Esophagus muscularis mucosa (tissue), 4 donors: ENCODE measurements at regions not wholly inside any gene's neighbourhood (a gene's known extent, or its start where the extent isn't known, plus 50 kb on each side); places are given as distances from the start of the nearest gene placed in this dataset.

Experiments used
- DNase-seq: peaks from one replicate; pipeline ENCODE4 v3.0.0-alpha.2; 2017; ENCODE audit errors: extremely low spot score
- H3K27ac ChIP-seq, 4 donors: fragments of 200-600 bp; sonication (generic); replicated peaks in 1 of 4; 1 replicate in 3 of 4; 2 replicates in 1 of 4; pipeline ENCODE4 v1.5.1; 2016 to 2019; ENCODE audit warnings: mild to moderate bottlenecking in 1 of 4
- H3K27me3 ChIP-seq, 4 donors: fragments of 200-600 bp; sonication (generic); one replicate each; pipeline versions ENCODE4 v1.5.1 to v1.6.0; 2016 to 2019
- H3K36me3 ChIP-seq, 4 donors: fragments of 200-600 bp; sonication (generic); one replicate each; pipeline ENCODE4 v1.5.1; 2016 to 2019
- H3K4me1 ChIP-seq, 4 donors: fragments of 200-600 bp; sonication (generic); one replicate each; pipeline ENCODE4 v1.5.1; 2016 to 2019
- H3K4me3 ChIP-seq, 4 donors: fragments of 200-600 bp; sonication (generic); 1 replicate in 2 of 4; 2 replicates in 2 of 4; pipeline ENCODE4 v1.5.1; 2016 to 2019; ENCODE audit warnings: mild to moderate bottlenecking in 4 of 4, moderate library complexity in 1 of 4
- H3K9me3 ChIP-seq, 4 donors: fragments of 200-600 bp; sonication (generic); 1 replicate in 3 of 4; 2 replicates in 1 of 4; pipeline ENCODE4 v1.5.1; 2016 to 2019
- CTCF ChIP-seq, 3 experiments: fragments of 200-600 bp in 2 of 3; fragments of 450-650 bp in 1 of 3; sonication (generic) in 2 of 3; IDR thresholded peaks; one replicate each; pipeline ENCODE4 v1.5.1; 2017 to 2019; ENCODE audit warnings: antibody characterized with exemption in 3 of 3, mild to moderate bottlenecking in 2 of 3, moderate library complexity in 1 of 3
- EP300 ChIP-seq: sonication (generic); formaldehyde crosslinking; IDR thresholded peaks from one replicate; pipeline ENCODE4 v1.6.1; 2017; ENCODE audit warnings: antibody characterized with exemption
- POLR2A ChIP-seq: fragments of 450-650 bp; IDR thresholded peaks from one replicate; pipeline ENCODE4 v1.6.1; 2017; ENCODE audit warnings: antibody characterized with exemption, moderate library complexity, mild to moderate bottlenecking, low read depth
- POLR2AphosphoS5 ChIP-seq, 2 donors: sonication (generic); formaldehyde crosslinking; IDR thresholded peaks; one replicate each; pipeline ENCODE4 v1.6.1; 2017; ENCODE audit warnings: antibody characterized with exemption in 2 of 2
- WGBS: methylation state at CpG from one replicate; pipeline ENCODE4 v1.1.5; 2018; 5-methylcytosine and 5-hydroxymethylcytosine counted together
- intact Hi-C: fragments of 100-400 bp; cut with DNase I; formaldehyde crosslinking; loops from one replicate; pipeline ENCODE4 v1.15.1; 2023

- Histone ChIP-seq H3K36me3 (no peaks in the 10 kb centered on the region), H3K27me3 (peaks cover 0 to 10% (median 0%) of the 10 kb centered on the region in 4 donors), H3K9me3 (no peaks in the 10 kb centered on the region), H3K4me1 (no peaks in the 10 kb centered on the region), H3K27ac (no peak overlapping the region), H3K4me3 (no peak overlapping the region)
- no peak for TF ChIP-seq POLR2A
- TF ChIP-seq EP300 = no peak
- no peak for TF ChIP-seq POLR2AphosphoS5 (IDR thresholded peaks at IDR 0.05)
- TF ChIP-seq CTCF (IDR thresholded peaks at IDR 0.05) = no peak
- DNase-seq = no peak
- intact Hi-C loops = no loop called here
- WGBS = 24% methylated on average over 2 of the region's 2 CpGs
Measured at GRCh38 chr14:106522990-106523389, 996.6 kb downstream of the TMEM121 start.

- H3K4me3 ChIP-seq = no peak overlapping the region
- no peaks in the 10 kb centered on the region for H3K9me3 ChIP-seq
- 55% methylated on average over 2 of the region's 2 CpGs for WGBS
- no peaks in the 10 kb centered on the region for H3K4me1 ChIP-seq
- DNase-seq = no peak
- H3K27ac ChIP-seq = no peak overlapping the region
- no peaks in the 10 kb centered on the region for H3K36me3 ChIP-seq
- intact Hi-C loops = no loop called here
- TF ChIP-seq POLR2A (no peak), POLR2AphosphoS5 (IDR thresholded peaks at IDR 0.05) (no peak), CTCF (IDR thresholded peaks at IDR 0.05) (no peak), EP300 (no peak)
- H3K27me3 ChIP-seq = peaks cover 0 to 29% (median 0%) of the 10 kb centered on the region in 4 donors
Measured at GRCh38 chr14:106528717-106529116, 1002.3 kb downstream of the TMEM121 start.

- H3K27ac ChIP-seq = no peak overlapping the region
- intact Hi-C loops = no loop called here
- H3K4me1 ChIP-seq = no peaks in the 10 kb centered on the region
- 62% methylated on average over 3 of the region's 3 CpGs for WGBS
- H3K27me3 ChIP-seq = peaks cover 0 to 19% (median 0%) of the 10 kb centered on the region in 4 donors
- TF ChIP-seq EP300 (no peak), CTCF (IDR thresholded peaks at IDR 0.05) (no peak), POLR2AphosphoS5 (IDR thresholded peaks at IDR 0.05) (no peak), POLR2A (no peak)
- no peaks in the 10 kb centered on the region for H3K36me3 ChIP-seq
- no peak for DNase-seq
- no peaks in the 10 kb centered on the region for H3K9me3 ChIP-seq
- no peak overlapping the region for H3K4me3 ChIP-seq
Measured at GRCh38 chr14:106530031-106530422, 1003.6 kb downstream of the TMEM121 start.

- WGBS = 87% methylated on average over 3 of the region's 12 CpGs
Measured at GRCh38 chr14:106530423-106531107, 1004.2 kb downstream of the TMEM121 start.

More at GRCh38 chr14:106530423-106531107, 1004.2 kb downstream of the TMEM121 start:
- H3K27ac ChIP-seq = no peak overlapping the region
- H3K4me1 ChIP-seq = no peaks in the 10 kb centered on the region
- H3K9me3 ChIP-seq = no peaks in the 10 kb centered on the region
- no peaks in the 10 kb centered on the region for H3K36me3 ChIP-seq
- intact Hi-C loops = no loop called here
- H3K27me3 ChIP-seq = peaks cover 0 to 19% (median 0%) of the 10 kb centered on the region in 4 donors
- TF ChIP-seq CTCF (IDR thresholded peaks at IDR 0.05) (no peak), EP300 (no peak), POLR2A (no peak), POLR2AphosphoS5 (IDR thresholded peaks at IDR 0.05) (no peak)
- H3K4me3 ChIP-seq = no peak overlapping the region
- no peak for DNase-seq
